Posterior vena cava (tissue), 2 donors: ENCODE measurements at regions not wholly inside any gene's neighbourhood (a gene's known extent, or its start where the extent isn't known, plus 50 kb on each side); places are given as distances from the start of the nearest gene placed in this dataset.
"Not testable (repeated sequence)": the region's sequence is repeated elsewhere in the genome, so short reads cannot be mapped to it uniquely, and the experiment has no call there.

Source experiments
- DNase-seq: peaks from one replicate; pipeline ENCODE4 v3.0.0-alpha.2; 2020; ENCODE audit warnings: low spot score
- intact Hi-C, 2 donors: fragments of 100-400 bp; cut with DNase I; formaldehyde crosslinking; loops; one replicate each; pipeline versions ENCODE4 v1.14.1 to v1.14.2; 2022 to 2023
- donor health status: DM: yes; HTN: yes; CAD: no.
- donor health status: DM: yes; HTN: yes; CAD: no.

DNA sequence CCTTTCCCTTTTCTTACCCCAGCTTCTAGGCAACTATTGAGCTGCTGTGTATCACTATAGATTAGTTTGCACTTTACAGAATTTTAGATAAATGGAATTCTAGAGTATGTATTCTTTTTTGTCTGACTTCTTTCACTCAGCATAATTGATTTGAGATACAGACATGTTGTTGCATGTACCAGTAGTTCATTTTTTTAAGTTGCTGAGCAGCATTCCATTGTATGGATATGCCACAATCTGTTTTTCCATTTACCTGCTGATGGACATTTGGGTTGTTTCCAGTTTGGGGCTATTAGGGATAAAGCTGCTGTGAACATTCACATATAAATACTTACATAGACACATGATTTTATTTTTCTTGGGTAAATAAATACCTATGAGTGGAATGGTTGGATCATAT, 135.7 kb downstream of the IGF1 start:
- intact Hi-C loops = no loop called here
- DNase-seq = no peak

DNA sequence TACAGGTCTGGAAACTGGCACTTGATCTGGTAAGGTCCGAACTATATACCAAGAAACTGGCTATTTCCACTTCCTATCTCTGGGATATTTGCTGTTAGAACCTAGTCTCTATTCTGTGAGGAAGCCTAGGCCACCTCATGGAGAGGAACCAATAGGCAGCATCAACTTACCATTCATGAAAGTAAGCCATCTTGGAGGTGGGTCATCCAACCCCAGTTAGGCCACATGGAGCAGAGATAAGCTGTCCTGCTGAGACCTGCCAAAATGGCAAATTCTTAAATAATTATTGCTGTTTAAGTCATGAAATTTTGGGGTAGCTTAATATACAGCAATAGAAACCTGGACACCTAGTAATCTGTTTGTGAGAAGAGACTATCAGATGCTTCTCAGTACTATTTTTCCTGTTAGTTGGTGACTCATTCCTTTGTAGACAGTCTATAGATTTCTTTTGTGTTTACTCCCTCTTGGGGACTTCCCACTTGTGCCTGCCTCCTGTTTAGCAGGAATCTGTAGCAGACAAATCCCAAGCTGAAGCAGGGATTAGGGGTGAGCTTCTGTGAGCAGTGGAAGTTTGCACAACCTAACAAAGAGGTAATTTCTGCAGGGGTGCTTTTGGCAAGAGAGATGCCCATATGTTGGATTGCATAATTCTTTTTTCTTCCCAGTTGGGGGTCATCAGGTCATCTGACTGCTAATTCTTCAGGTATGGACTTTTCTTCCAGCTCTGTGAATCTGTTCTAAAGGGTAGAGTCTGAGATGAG, 136.8 kb downstream of the IGF1 start:
- intact Hi-C loops = no loop called here
- DNase-seq = no peak

DNA sequence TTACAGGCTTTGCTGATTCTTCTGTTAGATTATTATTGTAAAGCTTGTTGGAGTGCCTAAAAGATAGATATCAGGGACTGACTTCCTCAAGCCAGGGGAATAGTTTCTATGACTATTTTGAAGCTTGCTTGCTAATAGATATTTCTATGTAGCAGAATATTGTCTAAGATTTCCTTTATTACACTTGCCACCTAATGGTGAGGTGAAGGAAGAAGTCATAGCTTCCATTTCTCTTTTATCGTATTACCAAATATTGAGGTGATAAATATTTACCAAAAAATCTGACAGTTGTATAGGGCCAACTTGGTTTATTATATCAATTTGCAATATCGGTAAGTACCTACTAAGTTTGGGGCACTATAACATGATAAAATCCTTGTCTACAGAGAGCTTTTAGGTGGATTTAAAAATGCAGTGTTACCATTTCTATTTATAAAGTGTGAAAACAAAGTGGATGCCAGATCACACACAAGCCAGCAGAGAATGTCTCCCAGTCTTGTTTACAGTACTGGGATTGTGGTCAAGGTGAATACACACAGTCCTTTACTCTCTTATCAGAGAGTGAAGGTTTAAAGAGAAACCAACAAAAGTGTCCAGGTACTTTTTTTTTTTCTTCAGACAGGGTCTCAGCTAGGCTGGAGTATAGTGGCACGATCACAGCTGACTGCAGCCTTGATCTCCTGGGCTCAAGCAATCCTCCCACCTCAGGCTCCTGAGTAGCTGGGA, 137.9 kb downstream of the IGF1 start:
- no peak for DNase-seq
- intact Hi-C loops = no loop called here

DNA sequence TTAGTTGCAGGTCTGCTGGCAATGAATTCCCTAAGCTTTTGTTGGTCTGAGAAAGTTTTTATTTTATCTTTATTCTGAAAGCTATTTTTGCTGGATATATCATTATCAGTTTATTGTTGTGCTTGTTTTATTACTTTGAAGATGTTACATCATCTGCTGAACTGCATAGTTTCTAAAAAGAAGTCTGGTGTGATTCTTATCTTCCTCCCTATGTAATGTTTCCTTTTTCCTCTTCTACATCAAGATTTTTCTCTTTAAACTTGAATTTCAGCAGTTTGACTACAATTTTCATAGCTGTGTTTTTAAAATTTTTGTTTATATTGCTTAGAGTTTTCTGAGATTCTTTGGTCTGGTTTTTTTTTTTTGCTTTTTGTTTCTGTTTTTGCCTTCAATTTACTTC, 137.1 kb upstream of the PMCH start:
- no peak for DNase-seq
- intact Hi-C loops = no loop called here

DNA sequence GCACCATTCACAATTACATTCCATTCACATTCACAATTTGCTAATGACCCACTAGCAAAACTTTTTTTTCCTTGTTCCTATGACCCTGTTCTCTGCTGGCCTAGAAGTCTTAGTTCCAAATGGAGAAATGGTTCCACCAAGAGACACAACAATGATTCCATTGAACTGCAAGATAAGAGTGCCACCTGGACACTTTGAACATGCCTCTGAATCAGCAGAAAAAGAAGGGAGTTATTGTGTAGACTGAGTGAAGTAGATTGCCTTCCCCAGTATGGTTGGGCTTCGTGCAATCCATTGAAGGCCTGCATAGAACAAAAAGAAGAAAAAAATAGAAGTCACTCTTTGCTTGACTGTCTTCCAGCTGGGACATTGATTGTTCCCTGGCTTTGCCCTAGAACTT, 133.8 kb upstream of the PMCH start:
- intact Hi-C loops = no loop called here
- DNase-seq = no peak

DNA sequence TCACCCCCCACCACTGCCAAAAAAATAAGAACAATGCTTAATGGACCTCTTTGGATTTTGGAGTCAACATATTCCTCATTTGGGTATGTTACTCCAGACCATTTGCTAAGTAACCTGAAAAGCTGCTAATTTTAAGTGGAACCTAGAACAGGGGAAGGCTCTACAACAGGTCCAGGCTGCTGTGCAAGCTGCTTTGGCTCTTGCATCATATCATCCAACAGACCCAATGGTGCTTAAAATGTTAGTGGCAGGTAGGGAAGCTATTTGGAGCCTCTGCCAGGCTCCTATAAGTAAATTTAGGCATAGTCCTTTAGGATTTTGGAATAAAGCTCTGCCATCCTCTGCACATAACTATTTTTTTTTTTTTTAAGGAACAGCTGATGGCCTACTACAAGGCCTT, 132.2 kb upstream of the PMCH start:
- intact Hi-C loops = no loop called here
- no peak for DNase-seq

DNA sequence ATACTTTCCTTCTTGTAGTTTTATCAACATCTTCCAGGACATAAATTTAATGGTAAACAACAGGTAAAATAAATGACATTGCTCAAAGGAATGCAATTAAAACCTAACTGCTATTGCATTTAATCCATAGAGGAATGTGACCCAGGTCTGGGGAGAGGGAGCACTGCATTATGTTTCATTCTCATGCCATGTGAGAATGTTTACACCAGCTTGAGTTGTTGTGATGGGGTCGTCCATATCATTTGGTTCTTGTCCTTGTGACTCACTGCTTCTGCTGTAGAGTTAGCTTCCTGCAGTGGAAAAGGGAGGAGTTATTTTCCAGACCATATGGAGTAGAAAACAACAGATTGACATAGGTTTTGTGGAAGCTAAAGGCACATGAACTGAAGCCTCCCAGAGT, 129.3 kb upstream of the PMCH start:
- intact Hi-C loops = loop anchor here in 1 of 2 donors (1.0 kb wide), 1 partner anchor 22 kb away; no protein-coding TSS in a partner anchor
- DNase-seq = no peak

DNA sequence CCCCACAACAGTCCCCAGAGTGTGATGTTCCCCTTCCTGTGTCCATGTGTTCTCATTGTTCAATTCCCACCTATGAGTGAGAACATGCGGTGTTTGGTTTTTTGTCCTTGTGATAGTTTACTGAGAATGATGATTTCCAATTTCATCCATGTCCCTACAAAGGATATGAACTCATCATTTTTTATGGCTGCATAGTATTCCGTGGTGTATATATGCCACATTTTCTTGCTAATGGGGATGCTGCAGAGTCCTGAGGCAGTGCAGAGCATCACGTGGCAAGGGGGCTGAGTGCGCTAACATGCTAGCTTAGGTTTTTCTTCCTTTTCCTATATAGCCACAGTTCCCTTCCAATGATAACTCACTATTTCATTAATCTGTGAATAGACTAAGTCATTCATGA, 127.5 kb upstream of the PMCH start:
- intact Hi-C loops, DNase-seq: not testable (repeated sequence)

DNA sequence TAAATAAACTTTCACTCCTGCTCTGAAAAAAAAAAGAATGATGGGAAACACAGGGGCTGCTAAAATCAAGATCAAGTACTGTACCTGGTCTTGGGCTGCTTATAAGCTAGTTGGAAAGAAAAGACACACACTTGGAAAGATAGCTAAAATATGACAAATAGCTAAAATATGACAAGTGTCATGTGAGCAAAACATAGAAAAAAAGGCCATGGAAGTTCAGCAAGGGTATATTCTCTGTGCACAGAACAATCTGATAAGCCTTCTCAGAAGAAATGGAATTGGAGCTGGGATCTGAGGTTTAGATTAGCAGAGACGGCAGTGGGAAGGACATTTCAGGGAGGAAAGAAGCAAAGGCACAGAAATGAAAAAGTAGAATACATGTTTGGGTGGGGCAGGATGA, 126.2 kb upstream of the PMCH start:
- no peak for DNase-seq
- intact Hi-C loops = no loop called here

DNA sequence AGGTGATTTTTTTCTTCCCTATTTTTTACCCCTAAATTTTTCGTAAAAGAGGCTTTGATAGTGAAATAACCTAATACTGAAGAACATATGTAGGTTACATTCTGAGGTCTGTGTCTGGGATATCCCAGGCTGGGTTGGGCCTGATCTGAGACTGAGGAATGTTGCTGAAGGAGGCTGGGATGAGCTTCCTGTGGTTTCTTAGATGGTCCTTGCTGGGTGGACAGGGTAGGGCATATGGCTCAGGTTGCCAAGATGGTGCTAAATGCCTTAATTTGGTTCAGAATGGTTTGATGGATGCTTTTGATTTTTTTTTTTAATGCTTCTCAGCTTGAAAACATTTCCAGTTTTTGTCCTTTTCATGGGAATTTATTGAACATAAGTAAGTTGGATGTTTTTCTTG, 124.6 kb upstream of the PMCH start:
- intact Hi-C loops = no loop called here

DNA sequence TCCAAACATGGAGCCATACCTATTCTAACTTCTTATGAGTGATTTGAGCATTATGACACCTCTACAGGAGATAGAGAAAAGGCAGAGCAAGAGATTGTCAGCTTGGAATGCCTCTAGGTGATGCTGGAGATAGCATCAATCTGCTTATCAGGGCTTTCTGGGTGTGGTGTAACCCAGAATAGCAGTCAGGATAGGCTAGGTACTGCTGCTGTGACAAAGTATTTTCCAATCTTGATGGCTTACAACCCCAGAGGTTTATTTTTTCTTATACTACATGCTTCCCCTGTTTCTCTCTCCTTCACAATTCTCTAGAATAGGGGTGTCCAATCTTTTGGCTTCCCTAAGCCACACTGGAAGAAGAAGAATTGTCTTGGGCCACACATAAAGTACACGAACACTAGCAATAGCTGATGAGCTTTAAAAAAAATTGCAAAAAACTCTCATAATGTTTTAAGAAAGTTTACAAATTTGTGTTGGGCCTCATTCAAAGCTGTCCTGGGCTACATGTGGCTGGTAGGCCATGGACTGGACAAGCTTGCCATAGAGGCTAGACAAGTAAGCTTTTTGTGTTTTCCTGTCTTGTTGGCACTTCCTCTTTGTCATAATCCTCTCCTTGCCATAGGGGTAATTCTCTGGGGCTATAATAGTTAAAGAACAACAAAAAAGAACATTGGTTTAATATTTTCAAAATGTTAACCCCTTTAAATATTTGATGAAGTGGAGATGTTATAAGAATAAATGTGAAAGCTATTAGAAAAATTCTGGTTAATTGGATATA, 123.9 kb upstream of the PMCH start:
- intact Hi-C loops = no loop called here
- no peak for DNase-seq

More for the DNA sequence above, 124.6 kb upstream of the PMCH start:
- no peak for DNase-seq

DNA sequence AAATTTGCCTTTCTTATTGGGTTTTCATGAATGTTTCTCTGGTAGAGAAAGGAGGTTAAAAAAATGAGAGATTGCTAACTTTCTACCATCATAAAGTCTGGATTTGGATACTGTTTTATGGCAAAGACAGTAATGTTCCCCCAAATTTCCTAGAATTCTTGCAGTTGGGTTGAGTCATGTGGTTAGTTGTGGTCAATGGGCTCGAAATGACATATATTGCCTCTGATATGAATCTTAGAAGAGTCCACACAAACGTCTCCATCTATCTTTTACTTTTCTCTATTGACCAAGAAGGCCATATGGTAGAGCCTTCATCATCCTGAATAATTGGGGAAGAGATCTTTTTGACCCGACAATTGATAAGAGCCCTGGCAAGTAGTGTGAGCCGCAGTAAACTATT, 119.5 kb upstream of the PMCH start:
- no peak for DNase-seq
- intact Hi-C loops = loop anchor here in 1 of 2 donors (1.0 kb wide), 1 partner anchor 11 kb away; no protein-coding TSS in a partner anchor

DNA sequence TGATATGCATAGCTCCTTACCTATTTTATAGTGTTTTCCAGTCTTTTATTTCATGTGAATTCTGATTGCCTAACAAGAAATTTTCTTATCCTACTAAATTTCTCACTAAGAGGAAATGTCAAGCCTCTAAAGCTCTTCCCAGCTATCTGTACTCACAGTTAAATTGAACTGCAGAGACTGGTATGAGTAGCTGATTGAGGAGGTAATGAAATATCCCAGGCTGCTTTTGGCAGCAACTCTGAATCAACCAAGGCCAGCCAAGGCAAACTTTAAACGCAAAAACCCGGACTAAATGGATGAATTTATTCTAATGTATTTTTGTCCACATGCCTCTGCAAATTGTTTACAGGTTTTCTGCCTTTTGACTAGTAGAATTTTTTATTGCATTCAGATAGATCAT, 119.1 kb upstream of the PMCH start:
- no peak for DNase-seq
- intact Hi-C loops = loop anchor here in 1 of 2 donors (1.0 kb wide), 1 partner anchor 12 kb away; no protein-coding TSS in a partner anchor

DNA sequence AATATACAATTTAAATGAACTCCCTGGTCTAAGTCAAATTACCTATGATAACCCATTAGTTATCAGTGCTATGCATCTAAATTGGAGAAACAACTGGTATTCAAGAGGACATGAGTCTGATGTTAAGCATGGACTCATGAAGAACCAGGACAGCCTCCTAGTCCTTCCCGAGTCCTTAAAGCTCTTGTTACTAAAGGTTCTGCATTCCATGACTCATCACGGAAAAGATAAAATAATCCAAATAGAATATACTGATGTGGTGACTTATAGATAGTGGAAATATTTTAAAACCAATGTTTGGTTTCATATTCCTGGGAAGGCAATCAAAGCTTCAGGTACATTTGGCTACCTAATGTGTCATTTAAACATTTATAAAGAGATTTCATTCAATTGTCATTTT, 117.2 kb upstream of the PMCH start:
- DNase-seq = no peak
- intact Hi-C loops = no loop called here

DNA sequence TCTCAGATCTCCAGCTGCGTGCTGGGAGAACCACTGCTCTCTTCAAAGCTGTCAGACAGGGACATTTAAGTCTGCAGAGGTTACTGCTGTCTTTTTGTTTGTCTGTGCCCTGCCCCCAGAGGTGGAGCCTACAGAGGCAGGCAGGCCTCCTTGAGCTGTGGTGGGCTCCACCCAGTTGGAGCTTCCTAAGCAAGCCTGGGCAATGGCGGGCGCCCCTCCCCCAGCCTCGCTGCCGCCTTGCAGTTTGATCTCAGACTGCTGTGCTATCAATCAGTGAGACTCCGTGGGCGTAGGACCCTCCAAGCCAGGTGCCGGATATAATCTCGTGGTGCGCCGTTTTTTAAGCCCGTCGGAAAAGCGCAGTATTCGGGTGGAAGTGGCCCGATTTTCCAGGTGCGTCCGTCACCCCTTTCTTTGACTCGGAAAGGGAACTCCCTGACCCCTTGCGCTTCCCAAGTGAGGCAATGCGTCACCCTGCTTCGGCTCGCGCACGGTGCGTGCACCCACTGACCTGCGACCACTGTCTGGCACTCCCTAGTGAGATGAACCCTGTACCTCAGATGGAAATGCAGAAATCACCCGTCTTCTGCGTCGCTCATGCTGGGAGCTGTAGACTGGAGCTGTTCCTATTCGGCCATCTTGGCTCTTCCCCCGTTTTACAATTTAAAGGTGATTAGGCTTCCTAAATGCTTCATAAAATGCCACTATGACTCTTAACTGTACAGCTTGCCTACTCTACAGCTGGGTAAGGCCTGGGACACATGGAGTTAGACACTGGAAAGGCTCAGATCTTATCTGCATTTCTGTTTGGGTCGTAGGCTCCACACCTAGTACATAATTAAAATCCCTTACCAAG, 115.7 kb upstream of the PMCH start:
- DNase-seq, intact Hi-C loops: not testable (repeated sequence)

DNA sequence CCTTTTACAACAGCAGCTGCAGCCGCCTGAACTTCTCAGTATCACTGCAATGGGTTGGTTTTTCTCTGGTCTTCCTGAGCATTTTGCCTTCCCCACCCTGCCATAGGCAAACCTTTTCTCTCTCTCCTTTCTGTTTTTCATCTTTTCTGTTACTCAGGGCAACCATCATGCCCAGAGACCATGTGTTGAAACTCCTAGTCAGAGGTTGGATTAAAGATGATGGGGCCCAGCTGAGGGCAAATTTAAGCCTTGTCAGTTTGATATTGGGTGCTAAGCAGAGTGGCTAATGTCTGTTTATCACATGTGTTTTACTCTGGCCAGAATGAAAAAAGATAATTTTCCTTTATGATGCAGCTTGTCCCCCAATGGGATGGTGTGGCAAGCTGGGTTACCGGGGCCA, 107.9 kb upstream of the PMCH start:
- intact Hi-C loops = loop anchor here in 1 of 2 donors (1.0 kb wide), 1 partner anchor 22 kb away; no protein-coding TSS in a partner anchor
- no peak for DNase-seq

DNA sequence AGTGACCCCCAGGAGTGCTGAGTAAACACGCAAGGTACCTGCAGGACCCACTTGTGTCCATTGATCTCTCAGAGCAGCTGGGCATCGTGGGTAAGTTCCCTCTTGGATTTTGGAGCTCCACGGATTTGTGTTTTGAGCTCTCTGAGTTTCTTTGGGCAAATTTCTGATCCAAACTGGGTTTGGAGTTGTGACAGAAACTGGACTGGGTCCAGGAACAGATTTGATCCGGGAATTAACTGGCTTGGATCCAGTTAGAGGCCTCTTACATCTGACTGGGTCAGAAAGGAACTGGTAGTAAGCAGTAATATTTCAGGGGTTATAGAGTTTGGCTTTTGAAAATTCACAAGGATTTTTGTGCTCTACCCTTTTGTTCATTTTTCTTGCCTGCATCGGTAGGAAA, 107.0 kb upstream of the PMCH start:
- DNase-seq = not testable (repeated sequence)
- intact Hi-C loops = loop anchor here in 1 of 2 donors (1.0 kb wide), 1 partner anchor 23 kb away; no protein-coding TSS in a partner anchor

DNA sequence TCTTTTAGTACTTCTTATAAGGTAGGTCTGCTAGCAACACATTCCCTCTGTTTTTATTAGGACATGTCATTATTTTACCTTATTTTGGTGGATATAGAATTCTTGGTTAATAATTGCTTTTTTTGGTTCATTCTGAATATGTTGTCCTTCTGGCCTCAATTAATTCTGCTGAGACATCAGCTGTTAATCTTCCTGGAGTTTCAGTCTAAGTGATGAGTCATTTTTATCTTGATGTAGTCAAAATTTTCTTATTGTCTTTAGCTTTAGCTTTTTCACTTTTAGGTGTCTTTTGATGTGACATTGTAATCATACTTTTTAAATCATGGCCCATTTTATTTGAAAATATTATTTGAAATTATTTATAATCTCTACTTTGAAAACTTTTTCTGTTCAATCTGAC, 104.9 kb upstream of the PMCH start:
- no peak for DNase-seq
- intact Hi-C loops = no loop called here

DNA sequence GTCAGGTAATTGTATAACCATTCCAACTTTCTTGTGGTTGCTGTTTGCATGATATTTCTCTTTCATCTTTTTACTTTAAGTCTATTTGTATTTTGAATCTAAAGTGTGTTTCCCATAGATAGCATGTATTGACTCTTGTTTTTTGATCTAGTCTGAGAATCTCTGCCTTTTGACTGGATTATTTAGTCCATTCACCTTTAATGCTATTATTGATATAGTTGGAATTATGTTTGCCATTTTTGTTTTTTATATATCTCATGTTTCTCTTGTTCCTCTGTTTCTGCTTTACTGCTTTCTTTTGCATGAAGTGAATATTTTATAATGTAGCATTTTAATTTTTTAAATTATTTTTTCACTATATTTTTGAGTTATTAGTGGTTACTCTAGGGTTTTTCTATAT, 103.9 kb upstream of the PMCH start:
- DNase-seq = no peak
- intact Hi-C loops = no loop called here
